HepG2 (cell line): ENCODE measurements at regions not wholly inside any gene's neighbourhood (a gene's known extent, or its start where the extent isn't known, plus 50 kb on each side); places are given as distances from the start of the nearest gene placed in this dataset.

Source experiments
- ASH2L ChIP-seq: fragments of 300-600, 200-600 bp; sonication (generic); IDR thresholded peaks from 2 replicates; pipeline ENCODE4 v1.7.0; 2017; ENCODE audit warnings: low read depth, mild to moderate bottlenecking, moderate library complexity, mixed read lengths, low read length; ENCODE audit not compliant: insufficient read length
- BCLAF1 ChIP-seq: fragments of 450-650 bp; IDR thresholded peaks from 2 replicates; pipeline ENCODE4 v1.6.1; 2017; ENCODE audit warnings: mild to moderate bottlenecking
- ELK4 ChIP-seq: sonication (generic); formaldehyde crosslinking; IDR thresholded peaks from 2 replicates; pipeline ENCODE4 v1.9.0; 2021; ENCODE audit warnings: missing genetic modification reagents, borderline replicate concordance
- FOXP1 ChIP-seq, 2 experiments: fragments of 450-650 bp in 1 of 2; IDR thresholded peaks; 2 replicates each; pipeline ENCODE4 v1.6.1; 2017 to 2018; ENCODE audit warnings: antibody characterized with exemption in 1 of 2
- NCOR1 ChIP-seq: fragments of 200-600 bp; sonication (generic); IDR thresholded peaks from 2 replicates; pipeline ENCODE4 v1.7.0; 2017; ENCODE audit warnings: antibody characterized with exemption, low read length, borderline replicate concordance
- NPAS2 ChIP-seq: sonication (generic); formaldehyde crosslinking; IDR thresholded peaks from 2 replicates; pipeline ENCODE4 v1.8.0; 2022; ENCODE audit warnings: mild to moderate bottlenecking, missing genetic modification reagents, borderline replicate concordance
- PBX2 ChIP-seq: IDR thresholded peaks from 2 replicates; pipeline ENCODE4 v1.6.1; 2016; ENCODE audit warnings: control low read depth
- PRDM15 ChIP-seq: sonication (generic); formaldehyde crosslinking; IDR thresholded peaks from 2 replicates; pipeline ENCODE4 v1.4.0; 2020; ENCODE audit warnings: missing genetic modification reagents
- TCF12 ChIP-seq, 2 experiments: fragments of 450-650 bp in 1 of 2; sonication (generic) in 1 of 2; formaldehyde crosslinking in 1 of 2; IDR thresholded peaks; 2 replicates each; pipeline versions ENCODE4 v1.6.1 to v1.8.0; 2017 to 2022; ENCODE audit warnings: antibody characterized with exemption in 1 of 2, mild to moderate bottlenecking in 1 of 2, missing genetic modification reagents in 1 of 2, moderate library complexity in 1 of 2
- ZNF235 ChIP-seq: sonication (generic); formaldehyde crosslinking; IDR thresholded peaks from 2 replicates; pipeline ENCODE4 v1.8.1; 2023; ENCODE audit warnings: mild to moderate bottlenecking, missing genetic modification reagents, borderline replicate concordance
- ZNF468 ChIP-seq: sonication (generic); formaldehyde crosslinking; IDR thresholded peaks from 2 replicates; pipeline ENCODE4 v1.8.0; 2022; ENCODE audit warnings: mild to moderate bottlenecking, moderate library complexity, missing genetic modification reagents

- TF ChIP-seq BCLAF1 (no peak), FOXP1 (IDR thresholded peaks at IDR 0.05) (no peak), FOXP1 (CRISPR knock-in tag; IDR thresholded peaks at IDR 0.05) (no peak), ASH2L (no peak), NCOR1 (no peak), PBX2 (CRISPR knock-in tag) (no peak), PRDM15 (CRISPR knock-in tag) (no peak), ZNF468 (no peak), TCF12 (IDR thresholded peaks at IDR 0.05) (no peak), TCF12 (CRISPR knock-in tag; IDR thresholded peaks at IDR 0.05) (no peak), ZNF235 (CRISPR knock-in tag) (no peak), NPAS2 (no peak), ELK4 (CRISPR knock-in tag) (no peak)
- TF ChIP-seq, all 625 proteins: peak for 0
These were observed 82.3 kb upstream of the ZNF469 start (continued) for GRCh38 chr16:88300463-88300835.
